LNCAP (cell line): ENCODE measurements at regions not wholly inside any gene's neighbourhood (a gene's known extent, or its start where the extent isn't known, plus 50 kb on each side); places are given as distances from the start of the nearest gene placed in this dataset.

Source experiments
- TF ChIP-seq, protein P1 (sequence below): fragments of 450-650 bp; IDR thresholded peaks from 2 replicates; pipeline ENCODE4 v1.5.1; 2017; ENCODE audit warnings: mild to moderate bottlenecking

DNA sequence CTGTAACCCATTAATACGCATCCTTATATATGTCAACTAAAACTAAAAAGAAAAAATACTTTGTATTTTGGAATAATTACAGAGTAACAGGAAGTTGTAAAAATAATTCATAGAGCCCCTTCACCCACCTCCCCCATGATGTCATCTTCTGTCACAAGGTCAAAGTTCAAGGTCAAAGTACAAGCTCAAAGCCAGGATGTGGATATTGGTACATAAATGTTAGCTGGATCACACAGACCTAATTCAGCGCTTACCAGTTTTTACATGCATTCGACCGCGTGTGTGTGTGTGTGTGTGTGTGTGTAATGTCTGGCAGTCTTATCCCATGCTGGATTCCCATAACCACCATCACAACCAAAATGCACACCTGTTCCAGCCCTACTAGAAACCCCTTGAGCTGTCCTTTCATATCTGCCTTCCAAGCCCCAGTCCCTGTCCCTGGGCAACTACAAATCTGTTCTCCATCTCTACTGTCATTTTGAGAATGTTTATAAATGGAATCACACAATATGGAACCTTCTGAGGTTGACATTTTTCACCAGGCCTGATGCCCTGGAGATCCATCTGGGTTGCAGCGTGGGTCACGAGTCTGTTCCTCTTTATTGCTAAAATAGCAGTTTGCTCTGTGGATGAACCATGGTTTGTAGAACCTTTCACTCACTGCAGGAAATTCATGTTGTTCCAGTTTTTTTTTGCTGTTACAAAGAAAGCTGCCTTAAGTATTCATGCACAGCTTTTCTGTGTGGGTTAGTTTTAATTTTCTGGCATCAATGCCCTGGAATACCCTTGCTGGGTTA is 153.6 kb upstream of the PITRM1 start:
- TF ChIP-seq, protein P1, sequence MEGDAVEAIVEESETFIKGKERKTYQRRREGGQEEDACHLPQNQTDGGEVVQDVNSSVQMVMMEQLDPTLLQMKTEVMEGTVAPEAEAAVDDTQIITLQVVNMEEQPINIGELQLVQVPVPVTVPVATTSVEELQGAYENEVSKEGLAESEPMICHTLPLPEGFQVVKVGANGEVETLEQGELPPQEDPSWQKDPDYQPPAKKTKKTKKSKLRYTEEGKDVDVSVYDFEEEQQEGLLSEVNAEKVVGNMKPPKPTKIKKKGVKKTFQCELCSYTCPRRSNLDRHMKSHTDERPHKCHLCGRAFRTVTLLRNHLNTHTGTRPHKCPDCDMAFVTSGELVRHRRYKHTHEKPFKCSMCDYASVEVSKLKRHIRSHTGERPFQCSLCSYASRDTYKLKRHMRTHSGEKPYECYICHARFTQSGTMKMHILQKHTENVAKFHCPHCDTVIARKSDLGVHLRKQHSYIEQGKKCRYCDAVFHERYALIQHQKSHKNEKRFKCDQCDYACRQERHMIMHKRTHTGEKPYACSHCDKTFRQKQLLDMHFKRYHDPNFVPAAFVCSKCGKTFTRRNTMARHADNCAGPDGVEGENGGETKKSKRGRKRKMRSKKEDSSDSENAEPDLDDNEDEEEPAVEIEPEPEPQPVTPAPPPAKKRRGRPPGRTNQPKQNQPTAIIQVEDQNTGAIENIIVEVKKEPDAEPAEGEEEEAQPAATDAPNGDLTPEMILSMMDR = no peak

DNA sequence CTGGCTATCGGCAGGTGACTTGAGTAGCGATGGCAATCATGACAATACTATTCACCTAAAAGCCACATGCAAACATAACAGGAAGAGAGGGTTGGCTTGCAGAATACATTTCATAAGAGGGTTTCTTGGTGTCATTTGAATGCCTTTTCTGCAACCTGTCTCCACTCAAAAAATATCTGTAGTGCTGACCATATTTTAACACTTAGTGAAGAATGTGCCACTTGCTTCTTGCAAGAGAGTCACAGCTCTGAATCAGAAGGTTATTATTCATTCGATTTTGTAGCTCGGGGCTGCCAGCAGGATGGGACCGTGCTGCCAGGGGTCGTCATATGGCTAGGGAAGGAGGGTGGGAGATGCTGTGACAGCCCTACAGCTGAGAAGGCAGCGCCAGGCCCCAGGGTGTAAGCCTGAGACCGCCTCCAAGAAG is 152.0 kb upstream of the PITRM1 start:
- TF ChIP-seq, protein P1 = no peak

DNA sequence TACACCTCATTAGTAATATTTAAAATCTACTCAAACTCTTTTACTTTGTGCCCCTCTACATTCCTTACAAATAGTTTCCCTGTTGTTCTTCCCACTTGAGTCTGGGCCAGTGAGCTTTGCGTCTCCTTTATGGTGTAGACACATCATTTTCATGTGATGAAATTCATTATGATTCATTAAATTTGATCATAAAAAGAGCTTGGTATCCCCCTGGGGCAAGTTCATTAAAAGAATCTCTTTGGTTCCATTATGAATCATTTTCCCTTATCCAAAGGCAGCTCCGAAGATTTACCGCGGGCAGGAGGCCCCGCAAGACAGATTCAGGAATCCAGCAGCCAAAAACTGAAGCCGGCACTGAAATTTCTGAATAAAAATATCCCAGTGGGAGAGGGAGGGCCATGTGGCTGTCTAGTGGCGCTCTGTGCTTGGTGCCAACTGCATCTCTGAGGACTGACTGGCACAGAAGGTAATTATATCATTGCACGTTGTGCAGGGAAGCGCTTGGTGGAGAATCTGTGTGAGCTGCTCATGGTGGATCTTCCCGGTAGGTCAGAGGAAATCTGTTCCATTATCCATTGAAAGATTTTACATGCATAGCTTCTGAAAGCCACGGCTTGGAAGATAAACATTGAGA is 151.4 kb upstream of the PITRM1 start:
- TF ChIP-seq, protein P1 = no peak

DNA sequence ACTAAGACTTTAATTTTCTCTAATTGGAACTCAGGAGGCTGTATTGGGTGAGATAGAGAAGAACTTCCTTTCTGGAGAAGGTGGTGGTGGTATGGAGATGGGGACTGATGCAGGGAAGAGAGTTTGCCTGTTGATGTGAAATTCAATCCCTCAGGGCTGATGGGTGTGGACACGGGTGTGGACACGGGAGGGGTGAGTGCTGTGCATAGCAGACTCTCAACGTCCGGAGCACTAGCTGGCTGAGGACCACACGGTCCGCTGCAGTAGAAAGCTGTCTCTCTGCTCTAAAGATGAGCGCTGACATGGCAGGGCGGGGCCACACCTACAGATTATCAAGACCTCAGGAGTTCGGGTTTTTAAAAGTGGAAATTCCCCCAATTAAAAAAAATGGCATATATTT is 148.5 kb upstream of the PITRM1 start:
- TF ChIP-seq, protein P1 = no peak

DNA sequence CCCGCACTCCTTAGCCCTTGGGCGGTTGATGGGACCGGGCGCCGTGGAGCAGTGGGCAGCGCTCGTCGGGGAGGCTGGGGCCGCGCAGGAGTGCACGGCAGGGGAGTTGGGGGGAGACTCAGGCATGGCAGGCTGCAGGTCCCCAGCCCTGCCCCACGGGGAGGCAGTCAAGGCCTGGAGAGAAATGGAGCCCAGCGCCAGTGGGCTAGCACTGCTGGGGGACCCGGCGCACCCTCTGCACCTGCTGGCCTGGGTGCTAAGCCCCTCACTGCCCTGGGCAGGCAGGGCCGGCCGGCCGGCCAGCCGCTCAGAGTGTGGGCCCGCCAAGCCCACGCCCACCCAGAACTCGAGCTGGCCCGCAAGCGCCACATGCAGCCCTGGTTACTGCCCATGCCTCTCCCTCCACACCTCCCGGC is 147.2 kb upstream of the PITRM1 start:
- TF ChIP-seq, protein P1 = no peak

DNA sequence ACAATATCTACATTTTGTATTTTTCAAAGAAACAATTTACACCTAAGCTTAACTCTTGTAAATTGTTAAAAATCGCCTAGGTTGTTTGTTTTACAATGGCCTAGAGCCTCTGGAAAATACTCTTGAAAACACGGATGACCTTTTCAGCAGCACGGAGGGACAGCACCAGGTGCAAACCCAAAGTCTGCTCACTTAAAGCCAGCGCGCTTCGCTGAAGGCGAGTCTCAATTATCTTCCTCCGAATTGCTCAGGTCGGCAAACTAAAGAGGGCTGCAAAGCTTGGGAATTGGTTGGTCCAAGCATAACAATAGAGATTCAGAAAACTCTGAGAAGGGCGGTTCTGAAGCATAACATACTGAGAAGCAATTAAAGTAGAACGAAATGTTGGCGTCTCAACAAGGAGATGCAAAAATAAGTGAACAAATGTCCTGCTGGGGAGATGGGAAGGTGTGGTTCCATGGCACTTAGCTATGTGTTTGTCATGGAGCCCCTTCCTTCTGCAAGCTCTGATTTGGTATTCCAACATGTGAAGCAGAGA is 139.9 kb upstream of the PITRM1 start:
- TF ChIP-seq, protein P1 = no peak

DNA sequence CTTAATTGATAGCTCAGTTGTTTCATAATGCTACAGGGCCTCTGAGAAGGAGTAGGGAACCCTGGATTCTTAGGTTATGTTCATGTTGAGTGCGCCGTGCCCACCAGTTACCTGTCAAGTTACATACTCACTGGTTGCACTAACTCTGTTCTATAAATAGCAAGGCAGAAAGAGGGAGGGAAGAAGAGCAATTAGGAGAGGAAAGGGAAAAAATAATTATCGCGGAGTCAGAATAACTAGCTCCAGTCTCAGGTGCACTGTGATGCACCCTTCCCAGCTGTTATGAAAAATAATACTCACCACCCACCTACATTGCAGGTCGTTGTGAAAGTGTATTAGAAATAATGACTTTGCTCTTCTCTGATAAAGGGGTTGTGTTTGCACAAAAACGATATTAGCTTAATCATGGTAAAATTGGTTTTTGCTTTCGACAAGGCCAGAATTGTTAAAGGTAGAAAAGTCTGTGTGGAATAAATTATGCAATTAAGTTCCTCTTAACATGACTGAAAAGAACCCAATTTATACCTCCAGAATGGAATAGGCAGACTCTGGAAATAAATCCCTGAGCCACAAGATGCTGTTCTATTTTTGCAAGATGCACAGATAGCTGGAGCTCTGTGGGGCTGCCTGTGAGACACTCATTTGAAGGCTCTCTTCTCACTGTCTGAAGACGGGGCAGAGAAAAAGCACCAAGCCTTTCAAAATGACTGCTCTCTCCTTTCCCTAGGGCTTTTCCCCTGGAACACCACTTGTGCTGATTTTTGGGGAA is 137.6 kb upstream of the PITRM1 start:
- TF ChIP-seq, protein P1 = no peak
